Lung (tissue), 11 donors: ENCODE measurements at regions not wholly inside any gene's neighbourhood (a gene's known extent, or its start where the extent isn't known, plus 50 kb on each side); places are given as distances from the start of the nearest gene placed in this dataset.

Experiments used
- ATAC-seq: fragments of 200-7000 bp; cut with Tn5 transposase; one replicate; pipeline ENCODE4 v1.9.1; 2020; ENCODE audit warnings: moderate number of reproducible peaks; ENCODE audit not compliant: insufficient read depth, low FRiP score
- DNase-seq, 3 donors: peaks; one replicate each; pipeline ENCODE4 v3.0.0-alpha.2; 2013 to 2017
- H3K27ac ChIP-seq, 2 donors: one replicate each; pipeline ENCODE4 v1.5.1; 2013; ENCODE audit warnings: mild to moderate bottlenecking in 2 of 2, moderate library complexity in 2 of 2, control low read depth in 1 of 2, inconsistent platforms in 1 of 2, low read depth in 1 of 2, low read length in 1 of 2
- H3K27me3 ChIP-seq, 3 donors: one replicate each; pipeline ENCODE4 v1.5.1; 2013; ENCODE audit warnings: low read length in 2 of 3; ENCODE audit not compliant: control insufficient read depth in 3 of 3, insufficient read depth in 3 of 3
- H3K36me3 ChIP-seq, 4 donors: one replicate each; pipeline ENCODE4 v1.5.1; 2013; ENCODE audit warnings: low read length in 4 of 4, mild to moderate bottlenecking in 1 of 4, moderate library complexity in 1 of 4; ENCODE audit not compliant: control insufficient read depth in 4 of 4, insufficient read depth in 4 of 4
- H3K4me1 ChIP-seq, 5 donors: one replicate each; pipeline ENCODE4 v1.5.1; 2013; ENCODE audit warnings: low read length in 5 of 5, mild to moderate bottlenecking in 2 of 5, moderate library complexity in 1 of 5; ENCODE audit not compliant: control insufficient read depth in 5 of 5, insufficient read depth in 5 of 5
- H3K4me3 ChIP-seq: one replicate; pipeline ENCODE4 v1.5.1; 2013; ENCODE audit warnings: mild to moderate bottlenecking, control low read depth, moderate library complexity
- H3K9ac ChIP-seq, 2 donors: one replicate each; pipeline ENCODE4 v1.5.1; 2013; ENCODE audit warnings: low read length in 2 of 2, control low read depth in 1 of 2; ENCODE audit not compliant: insufficient read depth in 1 of 2
- H3K9me3 ChIP-seq, 4 donors: one replicate each; pipeline ENCODE4 v1.5.1; 2013; ENCODE audit warnings: low read length in 3 of 4, mild to moderate bottlenecking in 1 of 4, moderate library complexity in 1 of 4; ENCODE audit not compliant: control insufficient read depth in 4 of 4, insufficient read depth in 3 of 4
- CTCF ChIP-seq: IDR thresholded peaks from 2 replicates; pipeline ENCODE4 v1.5.1; 2012; ENCODE audit warnings: mild to moderate bottlenecking; ENCODE audit errors: control extremely low read depth, extremely low read depth
- WGBS, 2 donors: extraction: QIAGEN DNeasy Blood & Tissue Kit; methylation state at CpG; one replicate each; pipeline ENCODE4 v1.1.7; 2013; 5-methylcytosine and 5-hydroxymethylcytosine counted together
- donor health status: control.
- donor health status: control.
- donor health status: Bipolar disorder and iron deficiency.
- donor health status: healthy.
- donor health status: DM: yes; HTN: yes; CAD: no.

- ATAC-seq (no peak), DNase-seq (no peak)
- Histone ChIP-seq H3K36me3 (no peaks in the 10 kb centered on the region), H3K27ac (no peak overlapping the region), H3K4me1 (no peaks in the 10 kb centered on the region), H3K27me3 (no peaks in the 10 kb centered on the region), H3K4me3 (no peak overlapping the region), H3K9me3 (no peaks in the 10 kb centered on the region), H3K9ac (no peak overlapping the region)
- TF ChIP-seq CTCF, result no peak
- 77 to 88% methylated on average over 1 of the region's 1 CpG for WGBS, 2 donors
These were observed 99.7 kb upstream of the KCNA4 start for GRCh38 chr11:30116512-30116911.

GRCh38 chr11:30120045-30120589 is 103.3 kb upstream of the KCNA4 start:
- H3K36me3 ChIP-seq, result no peaks in the 10 kb centered on the region
- H3K27me3 ChIP-seq, result no peaks in the 10 kb centered on the region
- WGBS, 2 donors, result 82 to 86% methylated on average over 4 of the region's 4 CpGs
- ATAC-seq, result no peak
- DNase-seq, result no peak
- H3K4me3 ChIP-seq, result no peak overlapping the region
- no peak overlapping the region for H3K27ac ChIP-seq
- H3K9ac ChIP-seq, result no peak overlapping the region
- H3K9me3 ChIP-seq, result no peaks in the 10 kb centered on the region
- H3K4me1 ChIP-seq, result no peaks in the 10 kb centered on the region
- TF ChIP-seq CTCF, result no peak

- Histone ChIP-seq H3K9ac (no peak overlapping the region), H3K4me3 (no peak overlapping the region), H3K4me1 (peaks cover 0 to 2% (median 0%) of the 10 kb centered on the region in 5 donors), H3K27ac (no peak overlapping the region), H3K9me3 (no peaks in the 10 kb centered on the region), H3K36me3 (no peaks in the 10 kb centered on the region), H3K27me3 (no peaks in the 10 kb centered on the region)
- ATAC-seq (no peak), DNase-seq (no peak)
- no peak for TF ChIP-seq CTCF
- WGBS, 2 donors, result 73 to 84% methylated on average over 2 of the region's 2 CpGs
These were observed 105.4 kb upstream of the FSHB start for GRCh38 chr11:30125456-30125855.
